NB4 (cell line): ENCODE measurements at regions not wholly inside any gene's neighbourhood (a gene's known extent, or its start where the extent isn't known, plus 50 kb on each side); places are given as distances from the start of the nearest gene placed in this dataset.

ENCODE experiments used
- POLR2A ChIP-seq: IDR thresholded peaks from 2 replicates; pipeline ENCODE4 v1.6.1; 2011; ENCODE audit warnings: mild to moderate bottlenecking; ENCODE audit not compliant: insufficient read length; ENCODE audit errors: extremely low read depth
- TF ChIP-seq, protein P1 (sequence below): IDR thresholded peaks from one replicate; pipeline ENCODE4 v1.5.1; 2012; ENCODE audit warnings: low read depth, low read length
- TF ChIP-seq, protein P2 (sequence below): IDR thresholded peaks from 2 replicates; pipeline ENCODE4 v1.6.1; 2011; ENCODE audit warnings: low read depth, low read length

DNA sequence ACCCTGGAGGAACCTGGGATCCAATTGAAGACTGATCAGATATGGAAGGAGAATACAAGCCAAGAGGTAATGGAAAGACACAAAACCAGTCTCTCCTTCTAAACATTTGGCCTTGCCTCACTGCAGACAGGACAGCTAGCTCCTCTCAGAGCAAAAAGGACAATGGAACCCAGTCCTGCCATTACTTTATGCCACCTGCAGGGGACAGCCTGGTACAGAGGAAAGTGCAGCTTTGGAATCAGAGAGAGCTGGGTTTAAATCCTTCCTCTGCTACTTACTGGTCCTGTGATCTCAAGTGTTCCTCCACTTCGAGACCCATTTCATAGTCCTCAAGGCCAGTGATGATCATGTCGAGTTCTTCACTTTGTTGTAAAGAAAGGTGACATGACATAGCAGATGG, 159.4 kb upstream of the SMAD3 start:
- TF ChIP-seq, protein P1, sequence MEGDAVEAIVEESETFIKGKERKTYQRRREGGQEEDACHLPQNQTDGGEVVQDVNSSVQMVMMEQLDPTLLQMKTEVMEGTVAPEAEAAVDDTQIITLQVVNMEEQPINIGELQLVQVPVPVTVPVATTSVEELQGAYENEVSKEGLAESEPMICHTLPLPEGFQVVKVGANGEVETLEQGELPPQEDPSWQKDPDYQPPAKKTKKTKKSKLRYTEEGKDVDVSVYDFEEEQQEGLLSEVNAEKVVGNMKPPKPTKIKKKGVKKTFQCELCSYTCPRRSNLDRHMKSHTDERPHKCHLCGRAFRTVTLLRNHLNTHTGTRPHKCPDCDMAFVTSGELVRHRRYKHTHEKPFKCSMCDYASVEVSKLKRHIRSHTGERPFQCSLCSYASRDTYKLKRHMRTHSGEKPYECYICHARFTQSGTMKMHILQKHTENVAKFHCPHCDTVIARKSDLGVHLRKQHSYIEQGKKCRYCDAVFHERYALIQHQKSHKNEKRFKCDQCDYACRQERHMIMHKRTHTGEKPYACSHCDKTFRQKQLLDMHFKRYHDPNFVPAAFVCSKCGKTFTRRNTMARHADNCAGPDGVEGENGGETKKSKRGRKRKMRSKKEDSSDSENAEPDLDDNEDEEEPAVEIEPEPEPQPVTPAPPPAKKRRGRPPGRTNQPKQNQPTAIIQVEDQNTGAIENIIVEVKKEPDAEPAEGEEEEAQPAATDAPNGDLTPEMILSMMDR, result peak; percentile 30
- no peak for TF ChIP-seq POLR2A
- TF ChIP-seq, protein P2, sequence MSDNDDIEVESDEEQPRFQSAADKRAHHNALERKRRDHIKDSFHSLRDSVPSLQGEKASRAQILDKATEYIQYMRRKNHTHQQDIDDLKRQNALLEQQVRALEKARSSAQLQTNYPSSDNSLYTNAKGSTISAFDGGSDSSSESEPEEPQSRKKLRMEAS, result no peak
